ENCODE measurements at regions not wholly inside any gene's neighbourhood (a gene's known extent, or its start where the extent isn't known, plus 50 kb on each side); places are given as distances from the start of the nearest gene placed in this dataset.

GRCh38 chr12:13592063-13592942 is 389.1 kb downstream of the GRIN2B start:
- DNase-seq, result no peak

- DNase-seq, result no peak
Measured at GRCh38 chr12:13591488-13591887, 389.9 kb downstream of the GRIN2B start.

- no peak for DNase-seq
Measured at GRCh38 chr12:13591059-13591458, 390.3 kb downstream of the GRIN2B start.

GRCh38 chr12:13588574-13588973 is 392.0 kb downstream of the EMP1 start:
- DNase-seq, result no peak

- no peak for DNase-seq
Measured at GRCh38 chr12:13587721-13588390, 391.3 kb downstream of the EMP1 start.

GRCh38 chr12:13586361-13586760 is 389.8 kb downstream of the EMP1 start:
- DNase-seq, result no peak

GRCh38 chr12:13584541-13584940 is 388.0 kb downstream of the EMP1 start:
- DNase-seq, result no peak

- DNase-seq, result no peak
Measured at GRCh38 chr12:13583630-13584029, 387.1 kb downstream of the EMP1 start.

- no peak for DNase-seq
Measured at GRCh38 chr12:13582421-13582820, 385.9 kb downstream of the EMP1 start.

- DNase-seq, result no peak
Measured at GRCh38 chr12:13581031-13581430, 384.5 kb downstream of the EMP1 start.

GRCh38 chr12:13580206-13580605 is 383.7 kb downstream of the EMP1 start:
- no peak for DNase-seq

- DNase-seq, result no peak
Measured at GRCh38 chr12:13576935-13577500, 380.5 kb downstream of the EMP1 start.

- DNase-seq, result no peak
Measured at GRCh38 chr12:13573698-13574321, 377.3 kb downstream of the EMP1 start.

GRCh38 chr12:13571035-13571434 is 374.5 kb downstream of the EMP1 start:
- no peak for DNase-seq

GRCh38 chr12:13570005-13570694 is 373.6 kb downstream of the EMP1 start:
- DNase-seq, result no peak

- no peak for DNase-seq
Measured at GRCh38 chr12:13566292-13566691, 369.8 kb downstream of the EMP1 start.

- DNase-seq, result no peak
Measured at GRCh38 chr12:13564266-13564810, 367.8 kb downstream of the EMP1 start.

- no peak for DNase-seq
Measured at GRCh38 chr12:13563743-13564125, 367.2 kb downstream of the EMP1 start.

- no peak for DNase-seq
Measured at GRCh38 chr12:13562915-13563742, 366.6 kb downstream of the EMP1 start.

GRCh38 chr12:13561923-13562322 is 365.4 kb downstream of the EMP1 start:
- DNase-seq, result no peak

- DNase-seq, result no peak
Measured at GRCh38 chr12:13559318-13559978, 362.9 kb downstream of the EMP1 start.
